Putamen (tissue), 1 donor: ENCODE measurements at regions not wholly inside any gene's neighbourhood (a gene's known extent, or its start where the extent isn't known, plus 50 kb on each side); places are given as distances from the start of the nearest gene placed in this dataset.
A peak's percentile ranks its signal among the peaks of the same experiment; 100 is the strongest.
"Not testable (repeated sequence)": the region's sequence is repeated elsewhere in the genome, so short reads cannot be mapped to it uniquely, and the experiment has no call there.

Experiments used
- DNase-seq: peaks from one replicate; pipeline ENCODE4 v3.0.0-alpha.2; 2016; ENCODE audit warnings: low spot score

GRCh38 chr2:190150413-190150812 lies 87.9 kb upstream of the MSTN start:
- no peak for DNase-seq

- no peak for DNase-seq
Observed at GRCh38 chr2:190149908-190150307, 87.4 kb upstream of the MSTN start.

DNA sequence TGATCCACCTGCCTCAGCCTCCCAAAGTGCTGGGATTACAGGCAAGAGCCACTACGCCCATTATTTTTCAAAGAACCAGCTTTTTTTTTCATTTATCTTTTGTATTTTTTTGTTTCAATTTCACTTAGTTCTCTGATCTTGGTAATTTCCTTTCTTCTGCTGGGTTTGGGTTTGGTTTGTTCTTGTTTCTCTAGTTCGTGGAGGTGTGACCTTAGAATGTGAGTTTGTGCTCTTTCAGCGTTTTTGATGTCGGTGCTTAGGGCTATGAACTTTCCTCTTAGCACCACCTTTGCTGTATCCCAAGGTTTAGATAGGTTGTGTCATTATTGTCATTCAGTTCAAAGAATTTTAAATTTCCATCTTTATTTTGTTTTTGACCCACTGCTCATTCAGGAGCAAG lies 86.7 kb upstream of the MSTN start:
- no peak for DNase-seq

- DNase-seq = not testable (repeated sequence)
Observed at GRCh38 chr2:190146109-190146508, 83.6 kb upstream of the MSTN start.

GRCh38 chr2:190140474-190140873 lies 77.9 kb upstream of the MSTN start:
- not testable (repeated sequence) for DNase-seq

DNA sequence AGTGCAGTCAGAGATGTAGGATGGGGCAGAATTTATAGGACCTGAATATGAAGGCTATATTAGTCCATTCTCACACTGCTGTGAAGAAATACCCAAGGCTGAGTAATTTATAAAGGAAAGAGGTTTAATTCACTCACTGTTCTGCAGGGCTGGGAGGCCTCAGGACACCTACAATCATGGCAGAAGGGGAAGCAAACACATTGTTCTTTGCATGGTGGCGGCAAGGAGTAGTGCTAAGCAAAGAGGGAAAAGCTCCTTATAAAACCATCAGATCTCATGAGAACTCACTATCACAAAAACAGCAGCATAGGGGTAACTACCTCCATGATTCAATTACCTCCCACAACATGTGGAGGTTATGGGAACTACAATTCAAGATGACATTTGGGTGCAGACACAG lies 76.8 kb upstream of the MSTN start:
- no peak for DNase-seq

GRCh38 chr2:190138032-190138431 lies 75.5 kb upstream of the MSTN start:
- DNase-seq = no peak

GRCh38 chr2:190137561-190137960 lies 75.0 kb upstream of the MSTN start:
- no peak for DNase-seq

DNA sequence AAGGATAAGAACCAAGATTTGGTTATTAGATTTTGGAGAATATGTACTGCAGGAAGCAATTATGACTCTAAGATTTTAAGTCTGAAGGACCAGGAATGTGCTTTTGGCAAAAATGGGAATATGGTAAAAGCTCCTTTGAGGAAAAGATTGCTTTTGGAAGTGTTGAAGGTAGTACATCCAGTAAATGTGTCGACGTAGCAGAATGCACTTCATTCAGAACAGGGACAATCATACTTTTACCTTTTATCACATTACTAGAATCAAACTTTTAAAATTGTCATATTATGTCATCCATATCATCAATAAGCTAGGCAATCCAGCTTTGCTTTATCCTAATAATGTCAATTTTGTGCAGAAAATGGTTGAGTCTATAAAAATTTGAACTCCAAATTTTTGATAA lies 74.3 kb upstream of the MSTN start:
- no peak for DNase-seq

DNA sequence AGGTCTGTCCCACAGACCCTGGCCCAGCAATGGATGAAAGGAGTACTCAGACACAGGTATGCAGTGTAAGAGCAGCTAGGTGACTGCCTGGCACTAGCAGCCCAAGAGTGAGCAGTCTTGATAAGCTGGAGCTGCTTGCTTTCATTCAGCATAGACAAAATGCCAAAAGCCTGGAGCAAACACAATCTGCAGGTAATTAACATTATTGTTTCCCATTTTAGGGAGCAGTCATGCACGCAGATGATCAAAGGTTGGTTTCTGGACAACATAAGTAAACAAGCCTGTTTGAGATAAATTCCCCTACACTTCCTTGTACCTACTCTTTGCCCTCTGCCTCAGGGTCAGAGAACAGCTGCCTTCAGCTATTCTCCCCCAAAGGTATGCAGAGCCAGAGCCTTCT lies 73.7 kb upstream of the MSTN start:
- no peak for DNase-seq

DNA sequence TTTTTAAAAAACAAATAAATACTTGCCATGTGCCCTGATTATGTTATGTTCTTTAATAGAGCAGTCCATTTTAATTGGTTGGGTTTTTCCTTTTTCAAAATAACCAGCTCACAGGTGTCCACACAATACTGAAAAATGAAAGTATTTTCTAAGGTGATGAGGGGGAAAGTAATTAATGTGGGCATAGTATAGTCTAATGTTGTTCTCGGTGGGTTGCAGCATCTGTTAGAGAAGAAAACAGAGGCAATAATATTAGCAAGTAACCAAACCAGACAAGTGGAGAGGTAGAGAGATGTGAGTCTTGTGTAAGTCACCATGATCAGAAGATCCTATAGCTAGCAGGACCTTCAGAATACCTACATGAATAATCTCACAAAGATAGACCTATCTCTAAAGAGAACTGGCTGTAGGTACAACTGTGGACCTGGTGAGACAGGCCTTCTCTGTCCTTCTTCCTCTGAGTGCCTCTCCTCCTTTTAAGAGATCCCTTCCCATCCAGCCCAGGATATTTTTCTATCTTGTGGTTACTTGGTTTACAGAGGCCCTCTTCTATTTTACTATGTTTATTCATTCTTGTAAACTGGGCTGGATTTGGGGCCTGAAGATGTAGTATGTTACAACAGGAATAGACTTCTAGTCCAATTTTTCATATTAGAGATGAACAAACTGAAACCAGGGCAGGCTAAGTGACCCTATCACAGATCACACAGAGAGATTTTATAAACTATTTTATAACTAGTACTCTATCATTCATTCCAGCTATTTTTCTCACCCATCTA lies 67.1 kb upstream of the MSTN start:
- DNase-seq = no peak

DNA sequence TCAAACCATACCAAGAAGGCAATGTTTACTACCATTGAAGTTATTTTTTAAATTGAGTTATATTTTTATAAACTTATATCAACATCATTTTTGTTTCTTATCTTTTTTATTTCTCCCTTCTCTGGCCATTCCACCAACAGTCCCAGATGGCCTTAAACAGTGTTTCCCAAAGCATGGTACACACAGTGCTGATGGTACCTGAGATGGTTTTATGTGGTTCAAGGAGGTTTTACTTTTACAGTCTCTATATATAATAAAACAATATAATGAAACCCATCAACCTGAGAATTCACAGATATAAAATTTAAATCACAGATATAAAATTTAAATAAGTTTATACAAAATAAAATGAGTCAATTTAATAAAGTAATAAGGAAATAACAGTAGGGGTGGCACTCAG lies 65.1 kb upstream of the MSTN start:
- DNase-seq = no peak

GRCh38 chr2:190126798-190127197 lies 64.3 kb upstream of the MSTN start:
- DNase-seq = no peak

DNA sequence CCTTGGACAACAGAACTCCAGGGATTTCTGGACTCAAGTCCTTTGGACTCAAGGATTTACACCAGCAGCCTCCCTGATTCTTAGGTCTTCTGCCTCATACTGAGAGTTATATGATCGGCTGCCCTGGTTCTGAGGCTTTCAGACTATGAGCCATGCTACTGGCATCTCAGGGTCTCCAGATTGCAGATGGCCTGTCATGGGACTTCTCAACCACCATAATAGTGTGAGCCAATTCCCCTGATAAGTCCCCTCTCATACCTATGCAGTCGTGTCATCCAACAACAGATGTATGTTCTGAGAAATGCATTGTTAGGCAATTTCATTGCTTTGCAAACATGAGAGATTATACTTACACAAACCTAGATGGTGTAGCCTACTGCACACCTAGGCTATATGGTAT lies 61.4 kb upstream of the MSTN start:
- no peak for DNase-seq

- peak; percentile 84 for DNase-seq
Observed at GRCh38 chr2:190121971-190122370, 59.4 kb upstream of the MSTN start.

DNA sequence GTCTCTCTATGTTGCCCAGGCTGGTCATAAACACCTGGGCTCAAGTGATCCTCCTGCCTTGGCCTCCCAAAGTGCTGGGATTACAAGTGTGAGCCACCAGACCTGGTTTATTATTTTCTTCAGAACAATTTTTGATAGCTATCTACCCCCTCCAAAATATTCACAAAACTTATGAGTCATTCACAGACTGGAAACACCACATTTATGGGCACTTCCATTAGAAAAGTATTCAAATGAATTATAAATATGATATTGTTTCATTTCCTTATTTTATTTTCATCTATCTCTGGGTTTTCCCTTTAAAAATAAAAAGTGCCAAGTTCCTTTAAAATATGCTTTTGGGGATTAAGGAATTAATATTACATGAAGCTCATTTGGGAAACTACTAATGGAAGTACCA lies 58.8 kb upstream of the MSTN start:
- no peak for DNase-seq

- DNase-seq = no peak
Observed at GRCh38 chr2:190119923-190120590, 57.5 kb upstream of the MSTN start.

GRCh38 chr2:190119257-190119656 lies 56.7 kb upstream of the MSTN start:
- peak; percentile 38 for DNase-seq

GRCh38 chr2:190117305-190117704 lies 54.8 kb upstream of the MSTN start:
- no peak for DNase-seq

- no peak for DNase-seq
Observed at GRCh38 chr2:190113000-190113399, 50.5 kb upstream of the MSTN start.
